ENCODE measurements at regions not wholly inside any gene's neighbourhood (a gene's known extent, or its start where the extent isn't known, plus 50 kb on each side); places are given as distances from the start of the nearest gene placed in this dataset.

DNA sequence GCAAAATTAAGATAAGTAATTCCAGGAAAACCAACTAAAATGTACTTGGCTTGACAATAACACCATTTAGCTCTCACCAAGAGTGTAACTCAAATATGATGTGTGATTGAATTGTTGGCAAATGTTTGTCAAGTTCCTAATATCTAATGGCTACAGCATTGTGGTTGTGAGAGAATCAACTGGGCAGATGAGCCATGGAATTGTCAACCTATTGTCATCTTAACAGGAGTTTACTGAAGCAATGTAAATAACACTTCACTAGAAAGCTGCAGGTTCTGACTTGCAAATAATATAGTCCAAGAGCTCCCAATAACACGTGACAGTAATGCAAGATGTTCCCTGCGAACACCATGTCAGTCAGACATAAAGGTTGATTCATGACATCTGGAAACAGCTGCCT is 495.2 kb upstream of the MEIS1 start:
- TF ChIP-seq, protein P1, sequence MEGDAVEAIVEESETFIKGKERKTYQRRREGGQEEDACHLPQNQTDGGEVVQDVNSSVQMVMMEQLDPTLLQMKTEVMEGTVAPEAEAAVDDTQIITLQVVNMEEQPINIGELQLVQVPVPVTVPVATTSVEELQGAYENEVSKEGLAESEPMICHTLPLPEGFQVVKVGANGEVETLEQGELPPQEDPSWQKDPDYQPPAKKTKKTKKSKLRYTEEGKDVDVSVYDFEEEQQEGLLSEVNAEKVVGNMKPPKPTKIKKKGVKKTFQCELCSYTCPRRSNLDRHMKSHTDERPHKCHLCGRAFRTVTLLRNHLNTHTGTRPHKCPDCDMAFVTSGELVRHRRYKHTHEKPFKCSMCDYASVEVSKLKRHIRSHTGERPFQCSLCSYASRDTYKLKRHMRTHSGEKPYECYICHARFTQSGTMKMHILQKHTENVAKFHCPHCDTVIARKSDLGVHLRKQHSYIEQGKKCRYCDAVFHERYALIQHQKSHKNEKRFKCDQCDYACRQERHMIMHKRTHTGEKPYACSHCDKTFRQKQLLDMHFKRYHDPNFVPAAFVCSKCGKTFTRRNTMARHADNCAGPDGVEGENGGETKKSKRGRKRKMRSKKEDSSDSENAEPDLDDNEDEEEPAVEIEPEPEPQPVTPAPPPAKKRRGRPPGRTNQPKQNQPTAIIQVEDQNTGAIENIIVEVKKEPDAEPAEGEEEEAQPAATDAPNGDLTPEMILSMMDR (IDR thresholded peaks at IDR 0.05): no peak
- TF ChIP-seq ZFX (IDR thresholded peaks at IDR 0.05; ENCODE audit: borderline replicate concordance): no peak
